GM18867 (cell line): ENCODE measurements at regions not wholly inside any gene's neighbourhood (a gene's known extent, or its start where the extent isn't known, plus 50 kb on each side); places are given as distances from the start of the nearest gene placed in this dataset.
"Not testable (repeated sequence)": the region's sequence is repeated elsewhere in the genome, so short reads cannot be mapped to it uniquely, and the experiment has no call there.

Source experiments
- ATAC-seq: cut with Tn5 transposase; IDR thresholded peaks from one replicate; pipeline ENCODE4 v1.9.1; 2021; ENCODE audit warnings: mild to moderate bottlenecking, moderate library complexity; ENCODE audit not compliant: unreplicated experiment

DNA sequence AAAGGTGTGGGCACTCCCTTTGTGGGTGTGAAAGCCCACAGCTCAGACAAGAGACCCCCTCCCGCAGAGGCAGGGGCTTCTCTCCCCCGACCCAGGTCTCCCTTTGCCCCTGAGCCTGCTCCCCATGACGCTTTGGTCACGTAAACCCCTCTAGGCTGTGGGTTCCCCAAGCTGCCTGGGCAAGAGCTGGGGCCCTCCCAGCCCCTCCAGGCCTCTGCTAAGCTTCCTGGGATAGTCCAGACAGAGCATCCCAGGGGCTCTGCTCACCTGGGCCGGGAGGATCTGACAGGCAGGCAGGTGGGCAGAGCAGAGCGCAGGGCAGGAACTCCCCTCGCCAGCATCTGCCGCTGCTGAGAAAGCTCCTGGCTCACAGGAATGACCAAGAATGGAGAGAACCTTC, 177.3 kb downstream of the BANP start:
- no peak for ATAC-seq

DNA sequence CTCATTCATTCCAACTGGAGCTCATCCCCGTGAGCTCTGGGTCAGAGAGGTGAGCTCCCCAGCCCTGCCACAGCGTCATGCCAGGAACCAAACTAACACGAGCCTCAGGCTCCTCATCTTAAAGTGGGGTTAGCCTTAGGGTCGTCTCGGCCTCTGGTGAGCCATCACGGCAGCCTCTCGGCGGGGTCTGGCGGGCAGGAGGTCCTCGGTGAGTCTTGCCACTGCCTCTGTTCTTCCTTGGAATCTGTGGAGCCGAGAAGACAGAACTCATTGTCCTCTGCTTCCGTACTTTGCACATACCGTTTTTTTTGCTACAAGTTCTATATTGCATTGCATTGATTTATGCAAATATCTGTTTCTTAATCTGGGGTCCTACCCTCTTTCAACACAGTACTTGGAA, 177.9 kb downstream of the BANP start:
- not testable (repeated sequence) for ATAC-seq

DNA sequence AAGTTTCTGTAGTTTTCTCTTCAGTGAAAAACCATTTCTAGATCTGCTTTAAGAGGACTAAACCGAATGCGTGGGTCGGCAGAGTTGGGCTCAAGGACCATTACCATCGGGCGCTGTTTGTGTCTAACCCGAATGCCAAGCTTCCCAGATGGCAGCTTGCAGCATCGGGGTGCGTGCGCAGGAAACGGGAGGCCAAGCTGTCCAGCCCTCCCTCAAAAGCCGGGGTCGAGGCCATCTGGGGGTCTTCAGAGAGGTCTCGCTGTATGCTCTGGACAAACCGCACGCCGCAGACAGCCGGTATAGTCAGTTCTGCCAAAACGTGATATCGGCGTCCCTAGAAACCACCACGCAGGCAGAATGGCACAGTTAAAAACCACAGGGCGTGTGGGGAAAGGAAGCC, 178.8 kb downstream of the BANP start:
- no peak for ATAC-seq

DNA sequence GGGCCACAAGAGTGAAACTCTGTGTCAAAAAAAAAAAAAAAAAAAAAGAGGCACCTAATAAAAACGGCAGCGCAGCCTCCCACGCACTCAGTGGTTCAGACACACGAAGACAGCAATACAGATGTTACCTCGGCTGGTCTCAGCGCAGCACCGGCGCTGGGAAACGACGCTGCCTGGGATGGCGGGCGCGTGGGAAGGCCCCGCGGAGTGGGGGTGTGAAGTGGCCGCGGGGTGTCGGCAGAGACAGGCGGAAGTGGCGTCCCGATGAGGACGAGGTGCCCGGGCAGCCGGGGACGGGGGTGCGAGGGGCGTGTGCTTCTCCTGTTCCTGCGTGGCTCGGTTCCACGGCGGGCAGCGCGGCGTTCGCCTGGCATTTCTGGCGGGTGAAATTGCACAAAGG, 179.4 kb downstream of the BANP start:
- no peak for ATAC-seq

DNA sequence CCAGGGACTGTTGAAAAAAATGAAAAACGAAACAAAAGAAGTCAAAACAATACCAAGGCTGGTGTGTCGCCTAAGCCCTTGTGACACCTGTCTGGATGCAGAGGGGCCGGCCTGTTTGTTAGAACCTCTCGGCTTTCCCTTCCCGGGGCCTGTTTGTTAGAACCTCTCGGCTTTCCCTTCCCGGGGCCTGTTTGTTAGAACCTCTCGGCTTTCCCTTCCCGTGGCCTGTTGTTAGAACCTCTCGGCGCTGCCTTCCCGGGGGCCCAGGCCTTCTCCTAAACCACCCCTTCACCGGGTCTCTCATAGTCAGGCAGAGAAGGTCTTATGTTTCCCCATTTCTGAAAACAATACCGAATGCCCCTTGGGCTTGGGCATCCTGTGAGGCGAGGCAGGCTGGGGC, 180.0 kb downstream of the BANP start:
- no peak for ATAC-seq

DNA sequence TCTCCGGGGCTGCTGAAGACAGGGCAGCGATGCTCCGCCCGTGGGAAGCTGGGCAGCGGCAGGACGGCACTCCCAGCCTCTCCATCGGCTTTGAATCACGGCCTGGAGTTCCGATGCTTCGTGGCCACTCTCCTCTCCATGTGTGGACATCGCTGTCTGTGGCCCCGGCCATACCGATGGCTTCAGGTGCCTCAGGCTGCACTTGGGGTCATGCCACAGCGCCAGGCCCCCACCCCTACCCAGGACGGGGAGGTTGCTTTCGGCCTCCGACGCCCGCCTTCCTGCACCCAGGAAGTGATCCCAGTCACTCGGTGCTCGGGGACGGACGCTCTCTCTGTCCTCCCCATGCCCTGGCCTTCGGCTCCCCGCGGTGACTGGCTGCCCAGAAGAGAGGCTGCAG, 180.7 kb downstream of the BANP start:
- ATAC-seq, result no peak

- no peak for ATAC-seq
These were observed 181.7 kb downstream of the BANP start for GRCh38 chr16:88132836-88133506.

DNA sequence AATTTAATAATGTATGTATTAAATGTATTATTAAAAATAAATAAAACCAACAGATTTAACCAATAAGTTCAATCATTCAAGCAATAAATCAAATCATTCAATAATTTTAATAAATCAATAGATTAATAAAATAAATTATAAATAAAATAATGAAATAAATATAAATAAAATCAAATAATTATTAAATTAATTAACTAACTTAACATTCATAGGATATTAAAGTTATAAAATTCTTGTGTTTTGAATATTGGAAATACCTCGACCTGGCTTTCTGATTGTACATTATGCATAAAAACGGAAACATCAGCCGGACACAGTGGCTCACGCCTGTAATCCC, 182.2 kb downstream of the BANP start:
- no peak for ATAC-seq

DNA sequence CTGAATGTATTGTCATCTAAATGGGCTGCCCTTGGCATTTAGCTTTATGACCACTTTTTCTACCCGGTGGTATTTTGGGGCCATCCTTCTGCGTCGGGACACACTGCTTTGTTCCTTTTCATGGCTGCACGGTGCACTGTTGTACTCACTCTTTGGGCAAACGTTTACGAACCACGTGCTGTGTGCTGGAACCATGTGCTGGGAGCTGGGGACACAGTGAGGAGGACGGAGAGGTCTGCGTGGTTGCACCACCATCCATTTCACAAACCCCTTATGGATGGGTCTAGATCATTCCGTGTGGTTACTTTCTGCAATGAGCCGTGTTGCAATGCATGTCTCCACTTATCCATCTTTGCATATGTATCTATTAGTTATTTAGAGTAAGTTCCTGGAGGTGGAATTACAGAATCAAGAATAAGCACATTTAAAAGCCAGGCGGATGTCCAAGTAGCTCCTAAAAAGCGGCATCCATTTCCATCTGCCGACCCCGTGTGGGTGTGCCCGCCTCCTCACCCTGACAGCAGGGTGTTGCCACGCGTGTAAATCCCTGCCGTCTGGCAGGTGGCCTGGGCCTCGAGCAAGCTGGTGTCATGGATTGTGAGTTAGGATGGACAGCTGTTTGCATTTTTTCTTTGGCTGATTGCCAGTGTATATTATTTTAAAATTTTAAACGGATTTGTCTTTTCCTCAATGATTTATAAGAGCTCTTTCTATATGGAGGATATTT, 183.1 kb downstream of the BANP start:
- ATAC-seq, result not testable (repeated sequence)

DNA sequence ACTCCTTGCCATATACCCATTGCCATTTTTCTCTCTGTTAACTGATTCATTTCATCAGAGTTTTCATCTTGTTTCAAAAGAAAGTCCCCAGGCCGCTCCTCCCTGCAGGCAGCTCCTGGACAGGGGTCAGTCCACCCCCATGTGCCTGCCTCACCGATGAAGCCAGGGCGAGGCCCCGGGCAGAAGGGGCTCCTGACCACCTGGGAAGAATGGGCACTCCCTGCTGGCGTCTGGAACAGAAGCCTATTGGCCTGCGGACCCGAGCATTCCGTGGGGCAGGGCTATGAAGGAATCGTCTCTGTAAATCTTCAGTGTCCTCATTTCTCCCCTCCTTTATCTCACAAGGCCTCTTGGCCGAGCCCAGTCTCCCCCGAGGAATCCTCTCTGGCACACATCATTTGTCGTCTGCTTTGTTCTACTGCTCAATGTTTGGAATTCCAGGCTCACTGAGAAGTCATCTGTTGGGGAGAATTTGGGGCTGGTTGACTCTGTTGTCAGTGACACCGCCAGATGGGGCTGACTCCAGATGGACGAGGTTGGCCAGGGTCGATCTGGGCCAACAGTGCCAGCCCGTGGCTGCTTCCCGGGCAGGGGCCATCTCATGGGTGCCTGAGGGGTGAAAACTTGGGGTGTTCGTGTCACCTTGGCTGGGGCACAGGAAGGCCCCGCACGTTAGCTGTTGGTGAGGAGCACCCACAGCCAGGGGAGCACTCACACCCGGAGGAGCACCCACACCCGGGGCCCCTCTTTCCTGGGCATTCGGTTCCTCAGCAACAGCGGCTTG, 183.9 kb downstream of the BANP start:
- ATAC-seq, result not testable (repeated sequence)

DNA sequence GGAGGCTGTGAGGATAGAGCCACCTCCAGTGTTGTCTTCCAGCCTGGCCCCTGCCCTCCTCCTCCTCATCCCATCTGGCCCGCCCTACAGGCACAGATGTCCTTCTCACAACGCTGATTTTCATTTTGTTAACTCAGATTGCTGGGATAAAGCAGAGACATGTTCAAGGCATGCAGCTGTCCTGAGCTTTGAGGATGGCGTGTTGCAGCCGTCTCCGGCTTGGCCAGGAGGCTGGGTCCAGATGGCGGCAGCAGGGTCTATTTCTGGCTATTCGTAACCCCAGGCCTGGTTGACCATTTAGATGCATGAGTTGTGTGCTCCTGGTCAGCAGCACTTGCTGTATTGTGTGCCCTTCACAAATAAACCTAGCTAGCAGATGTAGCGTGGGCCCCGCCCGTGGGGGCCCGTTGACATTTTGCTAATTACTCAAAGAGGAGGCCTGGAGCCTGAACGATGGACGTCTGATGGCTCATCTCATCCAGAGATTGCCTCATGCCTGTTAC, 185.0 kb downstream of the BANP start:
- not testable (repeated sequence) for ATAC-seq

DNA sequence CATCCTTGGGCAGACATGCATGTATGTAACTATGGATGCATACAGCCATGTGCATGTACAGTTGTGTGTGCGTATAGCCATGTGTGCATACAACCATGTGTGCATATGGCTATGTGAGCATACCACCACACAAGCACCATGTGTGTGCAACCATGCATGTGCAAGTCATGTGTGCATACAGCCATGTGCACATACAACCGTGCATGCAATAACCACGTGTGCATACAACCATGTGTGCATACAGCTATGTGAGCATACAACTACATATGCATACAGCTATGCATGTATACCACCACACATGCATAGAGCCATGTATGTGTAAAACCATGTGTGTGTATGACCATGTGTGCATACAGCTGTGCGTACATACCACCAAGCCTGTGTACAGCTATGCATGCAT, 185.7 kb downstream of the BANP start:
- ATAC-seq, result not testable (repeated sequence)

DNA sequence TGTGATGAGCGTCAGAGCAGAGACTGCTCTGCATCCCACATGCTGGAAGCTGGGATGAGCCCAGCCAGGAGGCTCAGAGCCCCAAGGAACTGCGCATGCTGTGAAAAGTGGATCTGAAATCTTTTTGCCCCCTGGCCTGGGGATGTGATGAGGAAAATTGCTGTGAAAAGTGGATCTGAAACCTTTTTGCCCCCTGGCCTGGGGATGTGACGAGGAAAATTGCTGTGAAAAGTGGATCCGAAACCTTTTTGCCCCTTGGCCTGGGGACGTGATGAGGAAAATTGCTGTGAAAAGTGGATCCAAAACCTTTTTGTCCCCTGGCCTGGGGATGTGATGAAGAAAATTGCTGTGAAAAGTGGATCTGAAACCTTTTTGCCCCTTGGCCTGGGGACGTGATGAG, 187.9 kb downstream of the BANP start:
- not testable (repeated sequence) for ATAC-seq

DNA sequence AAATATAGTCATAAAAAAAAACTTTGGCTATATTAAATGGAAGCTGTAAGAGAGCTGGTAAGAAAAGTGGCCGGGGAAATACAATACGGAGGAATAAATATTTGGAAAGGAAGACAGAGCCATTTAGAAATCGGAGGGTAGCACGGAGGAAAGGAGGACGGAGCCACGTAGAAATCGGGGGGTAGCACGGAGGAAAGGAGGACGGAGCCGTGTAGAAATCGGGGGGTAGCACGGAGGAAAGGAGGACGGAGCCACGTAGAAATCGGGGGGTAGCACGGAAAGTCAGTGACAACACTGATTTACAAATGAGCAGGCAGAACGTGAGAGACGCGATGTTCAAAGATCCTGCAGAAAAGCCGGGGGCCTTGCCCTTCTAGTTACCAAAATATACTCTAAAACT, 189.0 kb downstream of the BANP start:
- ATAC-seq, result peak; percentile 66

DNA sequence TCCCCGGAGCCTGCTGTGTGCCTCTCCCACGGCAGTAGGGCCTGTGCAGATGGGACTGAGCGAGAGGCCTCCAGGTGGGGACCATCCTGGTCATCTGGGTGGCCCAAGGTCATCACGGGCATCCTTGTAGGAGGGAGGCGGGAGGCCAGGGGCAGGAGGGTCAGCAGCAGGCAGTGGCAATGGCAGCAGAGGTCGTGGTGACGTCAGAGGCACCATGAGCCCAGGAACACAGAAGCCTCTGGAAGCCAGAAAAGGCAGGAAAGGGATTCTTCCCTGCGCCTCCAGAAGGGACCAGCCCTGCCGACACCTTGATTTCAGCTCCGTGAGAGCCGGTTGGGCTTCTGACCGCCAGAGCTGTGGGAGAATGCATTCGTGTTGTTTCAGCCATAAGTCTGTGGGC, 190.3 kb downstream of the BANP start:
- ATAC-seq, result no peak

DNA sequence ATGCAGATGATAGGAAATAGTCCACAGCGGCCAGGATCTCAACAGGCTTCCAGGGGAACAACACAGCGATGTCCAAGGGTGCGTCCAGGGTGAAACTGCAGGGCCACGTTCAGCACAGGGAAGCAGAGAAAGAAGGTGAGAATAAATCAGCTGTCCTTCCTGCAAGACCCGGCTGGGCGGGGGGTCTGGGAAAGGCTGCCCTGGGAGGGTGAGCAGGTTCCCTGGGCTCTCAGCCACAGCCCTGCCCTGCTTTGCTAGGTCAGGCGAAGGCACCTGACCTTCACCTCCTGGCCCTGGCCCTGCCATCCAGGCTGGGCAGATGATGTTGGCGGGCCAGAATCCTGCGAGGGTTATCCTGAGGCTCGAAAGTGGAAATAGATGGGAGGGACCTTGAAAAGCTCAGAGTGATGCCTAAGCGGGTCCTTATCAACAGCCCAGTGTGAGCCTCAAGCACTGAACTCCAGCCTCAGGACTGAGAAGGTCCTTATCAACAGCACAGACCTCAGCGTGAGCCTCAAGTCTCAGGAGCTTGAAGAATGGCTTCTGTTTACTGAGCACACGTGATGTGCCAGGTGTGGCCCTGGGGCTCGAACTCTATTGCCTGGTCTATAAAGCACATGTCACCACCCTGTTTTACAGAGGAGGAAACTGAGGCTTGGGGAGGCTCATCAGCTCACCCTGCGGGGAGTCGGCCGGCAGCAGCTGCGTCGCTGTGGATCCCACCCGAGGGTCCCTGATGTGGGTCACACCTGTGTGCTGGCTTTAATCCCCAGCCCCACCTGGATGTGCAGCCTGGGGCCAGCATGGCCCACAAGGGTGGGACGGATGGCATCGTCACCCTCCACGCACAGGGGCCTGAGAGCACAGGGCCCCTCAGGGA, 191.1 kb downstream of the BANP start:
- ATAC-seq, result not testable (repeated sequence)

GRCh38 chr16:88143122-88144027, 192.1 kb downstream of the BANP start:
- not testable (repeated sequence) for ATAC-seq

GRCh38 chr16:88144028-88144511, 192.8 kb downstream of the BANP start:
- ATAC-seq, result no peak

DNA sequence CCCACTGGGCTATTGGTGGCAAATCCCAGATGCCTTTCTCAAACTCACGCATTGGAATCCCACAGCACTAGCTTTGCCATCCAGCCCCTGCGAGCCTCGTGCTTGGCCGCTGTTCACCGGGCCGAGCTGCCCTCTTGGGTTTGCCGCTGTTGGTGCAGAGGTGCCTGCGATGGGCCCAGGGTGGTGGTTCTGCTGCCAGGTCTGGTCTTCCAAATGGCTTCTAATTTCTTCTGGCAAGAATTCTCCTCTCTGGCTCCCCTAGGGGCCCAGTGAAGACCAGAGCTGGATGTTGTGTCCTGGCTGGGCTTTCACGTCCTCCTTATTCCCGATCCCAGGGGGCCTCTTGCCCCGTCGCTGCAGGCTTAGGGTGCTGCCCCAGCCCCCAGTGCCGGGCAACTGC, 194.1 kb downstream of the BANP start:
- not testable (repeated sequence) for ATAC-seq
